Kidney epithelial cell (primary cell): ENCODE measurements at regions not wholly inside any gene's neighbourhood (a gene's known extent, or its start where the extent isn't known, plus 50 kb on each side); places are given as distances from the start of the nearest gene placed in this dataset.
"Not testable (repeated sequence)": the region's sequence is repeated elsewhere in the genome, so short reads cannot be mapped to it uniquely, and the experiment has no call there.

ENCODE experiments used
- DNase-seq: peaks from one replicate; pipeline ENCODE4 v3.0.0-alpha.2; 2010; ENCODE audit warnings: low read depth
- H3K27me3 ChIP-seq: 2 replicates; pipeline ENCODE4 v1.6.0; 2011; ENCODE audit warnings: low read length; ENCODE audit not compliant: control insufficient read depth, insufficient read depth
- H3K36me3 ChIP-seq: 2 replicates; pipeline ENCODE4 v1.5.1; 2011; ENCODE audit warnings: low read length; ENCODE audit not compliant: control insufficient read depth, insufficient read depth
- H3K4me3 ChIP-seq: 2 replicates; pipeline ENCODE4 v1.5.1; 2011; ENCODE audit warnings: low read depth, mild to moderate bottlenecking, control low read depth, low read length
- TF ChIP-seq, protein P1 (sequence below): IDR thresholded peaks from 2 replicates; pipeline ENCODE4 v1.5.1; 2011; ENCODE audit warnings: mild to moderate bottlenecking, moderate library complexity, low read length, control low read depth, inconsistent platforms; ENCODE audit not compliant: insufficient read depth, poor library complexity, severe bottlenecking

DNA sequence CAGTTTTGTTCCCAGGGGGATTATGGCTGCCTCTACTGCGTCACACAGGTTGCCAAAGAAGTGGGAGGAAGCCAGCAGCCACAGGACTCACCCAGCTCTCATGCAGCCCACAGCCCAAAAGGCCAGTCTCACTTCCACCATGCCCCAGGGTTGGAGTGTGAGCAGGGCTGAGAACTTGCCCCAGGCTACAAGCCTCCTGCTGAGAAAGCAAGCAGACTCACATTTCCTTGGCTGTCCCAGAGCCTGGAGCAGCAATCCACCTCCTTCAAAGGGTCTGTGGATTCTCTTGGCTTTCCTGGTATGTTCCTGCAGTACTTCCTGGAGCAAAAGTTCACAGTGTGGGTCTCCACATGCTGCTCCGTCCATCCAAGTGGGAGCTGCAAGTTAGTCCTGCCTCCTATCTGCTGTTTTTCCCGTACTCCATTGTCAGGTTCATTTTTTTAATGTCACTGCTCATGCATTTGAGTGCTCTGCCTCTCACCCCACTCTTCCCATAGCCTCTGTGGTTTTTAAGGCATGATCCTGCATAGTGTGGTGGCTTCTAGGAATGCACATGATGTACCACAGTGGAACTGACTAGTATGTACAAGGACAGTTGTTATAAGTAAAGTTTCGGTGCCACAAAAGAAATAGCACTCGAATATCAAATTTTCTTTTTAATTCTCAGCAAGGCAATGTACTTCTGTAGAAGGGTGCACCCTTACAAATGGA, 56.2 kb upstream of the ARHGEF7 start:
- no peak overlapping the region for H3K4me3 ChIP-seq
- TF ChIP-seq, protein P1, sequence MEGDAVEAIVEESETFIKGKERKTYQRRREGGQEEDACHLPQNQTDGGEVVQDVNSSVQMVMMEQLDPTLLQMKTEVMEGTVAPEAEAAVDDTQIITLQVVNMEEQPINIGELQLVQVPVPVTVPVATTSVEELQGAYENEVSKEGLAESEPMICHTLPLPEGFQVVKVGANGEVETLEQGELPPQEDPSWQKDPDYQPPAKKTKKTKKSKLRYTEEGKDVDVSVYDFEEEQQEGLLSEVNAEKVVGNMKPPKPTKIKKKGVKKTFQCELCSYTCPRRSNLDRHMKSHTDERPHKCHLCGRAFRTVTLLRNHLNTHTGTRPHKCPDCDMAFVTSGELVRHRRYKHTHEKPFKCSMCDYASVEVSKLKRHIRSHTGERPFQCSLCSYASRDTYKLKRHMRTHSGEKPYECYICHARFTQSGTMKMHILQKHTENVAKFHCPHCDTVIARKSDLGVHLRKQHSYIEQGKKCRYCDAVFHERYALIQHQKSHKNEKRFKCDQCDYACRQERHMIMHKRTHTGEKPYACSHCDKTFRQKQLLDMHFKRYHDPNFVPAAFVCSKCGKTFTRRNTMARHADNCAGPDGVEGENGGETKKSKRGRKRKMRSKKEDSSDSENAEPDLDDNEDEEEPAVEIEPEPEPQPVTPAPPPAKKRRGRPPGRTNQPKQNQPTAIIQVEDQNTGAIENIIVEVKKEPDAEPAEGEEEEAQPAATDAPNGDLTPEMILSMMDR, result no peak
- no peaks in the 10 kb centered on the region for H3K36me3 ChIP-seq
- no peaks in the 10 kb centered on the region for H3K27me3 ChIP-seq
- no peak for DNase-seq

DNA sequence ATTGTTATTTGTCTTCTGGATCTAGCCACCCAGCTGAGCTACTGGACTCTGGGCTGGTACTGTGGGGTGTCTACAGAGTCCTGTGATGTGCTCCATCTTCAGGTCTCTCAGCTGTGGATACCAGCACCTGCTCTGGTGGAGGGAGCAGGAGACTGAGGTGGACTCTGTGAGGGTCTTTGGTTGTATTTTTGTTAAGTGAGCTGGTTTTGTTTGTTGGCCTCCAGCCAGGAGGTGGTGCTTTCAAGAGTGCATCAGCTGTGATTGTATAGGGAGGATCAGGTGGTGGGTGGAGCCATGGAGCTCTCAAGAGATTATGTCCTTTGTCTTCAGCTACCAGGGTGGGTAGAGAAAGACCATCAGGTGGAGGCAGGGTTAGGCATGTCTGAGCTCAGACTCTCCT, 56.8 kb upstream of the ARHGEF7 start:
- not testable (repeated sequence) for H3K4me3 ChIP-seq, DNase-seq, H3K27me3 ChIP-seq, H3K36me3 ChIP-seq

DNA sequence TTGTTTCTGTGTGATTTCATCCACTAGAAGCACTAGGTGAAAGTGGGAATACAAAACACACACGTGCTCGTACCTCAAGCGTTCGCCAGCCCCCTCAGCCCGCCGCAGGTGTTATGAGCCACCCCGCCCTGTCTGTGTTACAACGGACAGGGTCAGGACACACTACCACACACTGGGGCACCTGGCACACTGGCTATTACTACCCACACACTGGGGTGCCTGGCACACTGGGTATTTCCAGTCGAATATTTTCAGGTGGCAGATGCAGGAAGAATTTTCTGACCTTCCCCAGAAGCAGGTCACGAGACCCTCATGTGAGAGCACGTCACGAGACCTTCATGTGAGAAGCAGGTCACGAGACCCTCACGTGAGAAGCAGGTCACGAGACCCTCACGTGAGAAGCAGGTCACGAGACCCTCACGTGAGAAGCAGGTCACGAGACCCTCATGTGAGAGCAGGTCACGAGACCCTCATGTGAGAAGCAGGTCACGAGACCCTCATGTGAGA, 63.3 kb upstream of the ARHGEF7 start:
- DNase-seq, H3K27me3 ChIP-seq, H3K4me3 ChIP-seq, H3K36me3 ChIP-seq: not testable (repeated sequence)

DNA sequence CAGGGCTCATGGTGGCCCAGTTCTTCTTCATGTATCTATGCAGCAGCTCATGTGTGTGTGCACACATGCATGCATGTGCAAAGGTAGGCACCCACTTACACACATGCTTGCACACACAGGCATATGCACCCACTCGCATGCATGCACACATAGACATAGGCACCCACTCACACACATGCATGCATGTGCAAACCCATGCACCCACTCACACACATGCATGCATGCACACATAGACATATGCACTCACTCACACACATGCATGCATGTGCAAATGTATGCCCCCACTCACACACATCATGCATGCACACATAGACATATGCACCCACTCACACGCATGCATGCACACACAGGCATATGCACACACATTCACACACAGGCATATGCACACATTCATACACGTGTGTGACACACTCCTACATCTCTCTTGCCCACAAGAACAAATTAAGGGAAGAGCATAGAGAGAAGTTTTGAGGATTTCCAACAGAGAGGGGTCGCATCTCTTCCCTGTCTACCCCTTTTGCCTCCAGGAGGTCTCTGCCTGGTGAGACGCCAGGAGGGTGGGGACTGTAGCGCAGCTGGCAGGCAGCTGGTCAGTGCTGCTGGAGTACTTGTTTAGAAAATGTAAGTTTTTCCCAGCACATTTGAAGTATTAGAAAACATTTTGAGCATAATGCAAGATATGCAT, 63.9 kb upstream of the ARHGEF7 start:
- DNase-seq, result no peak
- Histone ChIP-seq H3K4me3 (no peak overlapping the region), H3K27me3 (no peaks in the 10 kb centered on the region), H3K36me3 (no peaks in the 10 kb centered on the region)
- TF ChIP-seq, protein P1, result no peak

DNA sequence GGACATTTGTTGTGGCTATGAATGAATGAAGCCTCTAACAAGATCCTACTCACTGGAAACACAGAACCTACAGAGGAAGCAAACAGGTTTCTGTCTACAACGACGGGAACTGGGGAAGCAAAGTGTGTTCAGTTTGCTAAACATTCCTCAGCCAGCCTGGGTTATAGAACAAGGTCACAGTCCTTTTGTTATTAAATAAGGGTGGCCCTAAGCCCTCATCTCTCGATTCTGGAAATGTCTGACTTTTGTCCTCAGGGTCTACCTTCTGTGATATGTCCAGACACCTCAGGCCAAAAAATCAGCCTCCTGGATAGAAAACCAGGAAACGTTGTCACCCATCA, 64.6 kb upstream of the ARHGEF7 start:
- TF ChIP-seq, protein P1, result no peak

DNA sequence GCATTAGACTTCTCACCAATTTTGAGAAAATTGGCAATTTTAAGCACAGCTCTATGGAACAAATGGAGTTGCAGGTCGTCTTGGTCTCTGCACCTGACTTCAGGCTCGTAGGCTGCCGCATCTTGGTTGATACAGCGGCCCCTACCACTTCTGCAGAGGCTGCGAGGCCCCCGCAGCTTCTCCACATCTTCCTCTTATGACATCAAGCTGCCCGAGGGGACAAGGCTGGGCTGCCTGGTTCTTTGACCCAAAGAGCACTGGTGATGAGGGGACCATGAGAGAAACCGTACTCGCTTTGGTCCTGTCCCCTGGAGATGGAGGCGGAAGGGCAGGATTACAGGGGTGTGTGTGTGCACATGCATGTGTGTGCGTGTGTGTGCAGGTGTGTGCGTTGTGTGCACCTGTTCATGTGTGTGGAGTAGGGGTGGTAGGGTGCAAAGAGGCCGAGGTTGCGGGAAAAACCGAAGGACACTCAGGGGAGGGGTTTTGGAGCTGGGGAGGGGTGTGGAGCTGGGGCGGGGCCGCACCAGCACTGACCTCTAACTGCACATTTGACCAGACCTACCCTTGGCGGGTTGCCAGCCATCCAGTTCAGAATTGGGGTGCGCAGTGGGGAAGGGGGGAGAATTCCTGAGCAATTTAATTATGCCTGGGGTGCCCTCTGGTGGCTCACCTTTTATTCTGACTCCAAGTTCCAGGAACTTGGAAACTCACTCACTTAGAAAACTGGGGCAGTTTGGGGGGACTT, 65.1 kb upstream of the ARHGEF7 start:
- TF ChIP-seq, protein P1, result peak; percentile 46
- no peak for DNase-seq
- Histone ChIP-seq H3K27me3 (no peaks in the 10 kb centered on the region), H3K36me3 (no peaks in the 10 kb centered on the region), H3K4me3 (no peak overlapping the region)

More for the DNA sequence above, 64.6 kb upstream of the ARHGEF7 start:
- no peak for DNase-seq
- no peaks in the 10 kb centered on the region for H3K36me3 ChIP-seq
- no peak overlapping the region for H3K4me3 ChIP-seq
- no peaks in the 10 kb centered on the region for H3K27me3 ChIP-seq
